WTC11 (cell line): ENCODE measurements at regions not wholly inside any gene's neighbourhood (a gene's known extent, or its start where the extent isn't known, plus 50 kb on each side); places are given as distances from the start of the nearest gene placed in this dataset.

ENCODE experiments used
- ATAC-seq: fragments of 200-7000 bp; cut with Tn5 transposase; 2 replicates; pipeline ENCODE4 v1.10.0; 2021; ENCODE audit warnings: mild to moderate bottlenecking, moderate library complexity
- CTCF ChIA-PET: fragments of 300-600 bp; sonication (Branson Sonifier 250); formaldehyde crosslinking; loops from one replicate; lab custom pipeline; 2021; ENCODE audit warnings: antibody characterized with exemption; lab: Charles Lee
- POLR2A ChIA-PET: fragments of 350-600 bp; sonication (Branson Sonifier 250); formaldehyde crosslinking; loops from one replicate; lab custom pipeline; 2021; ENCODE audit warnings: antibody characterized with exemption; lab: Charles Lee
- DNase-seq: peaks from one replicate; pipeline ENCODE4 v3.0.0; 2021; ENCODE audit warnings: low spot score
- H3K27ac Mint-ChIP-seq: 2 replicates; pipeline ENCODE4 v1.8.0; 2021; ENCODE audit warnings: mixed read lengths
- H3K27me3 Mint-ChIP-seq: 2 replicates; pipeline ENCODE4 v1.8.0; 2021; ENCODE audit warnings: low read depth, mild to moderate bottlenecking, moderate library complexity, mixed read lengths
- H3K36me3 Mint-ChIP-seq: 2 replicates; pipeline ENCODE4 v1.8.0; 2021; ENCODE audit warnings: mixed read lengths
- H3K4me1 Mint-ChIP-seq: 2 replicates; pipeline ENCODE4 v1.8.0; 2022; ENCODE audit warnings: mixed read lengths
- H3K4me3 Mint-ChIP-seq: 2 replicates; pipeline ENCODE4 v1.8.0; 2021; ENCODE audit warnings: mild to moderate bottlenecking, moderate library complexity, mixed read lengths
- H3K9me3 Mint-ChIP-seq: 2 replicates; pipeline ENCODE4 v1.8.0; 2021; ENCODE audit warnings: mixed read lengths
- AR ChIP-seq: fragments of 250-450 bp; sonication (Bioruptor Pico); IDR thresholded peaks from 2 replicates; pipeline ENCODE4 v1.9.0; 2021; ENCODE audit warnings: mild to moderate bottlenecking
- ARID4B ChIP-seq: sonication (generic); formaldehyde crosslinking; IDR thresholded peaks from 2 replicates; pipeline ENCODE4 v1.8.0; 2023; ENCODE audit warnings: missing genetic modification reagents, mild to moderate bottlenecking, borderline replicate concordance
- ATF2 ChIP-seq: sonication (generic); formaldehyde crosslinking; IDR thresholded peaks from 2 replicates; pipeline ENCODE4 v1.8.1; 2022; ENCODE audit warnings: low read depth, missing genetic modification reagents, borderline replicate concordance
- HMGXB4 ChIP-seq: sonication (generic); formaldehyde crosslinking; IDR thresholded peaks from 2 replicates; pipeline ENCODE4 v1.8.1; 2023; ENCODE audit warnings: mild to moderate bottlenecking, moderate library complexity, missing genetic modification reagents
- IRF2 ChIP-seq: sonication (generic); formaldehyde crosslinking; IDR thresholded peaks from 2 replicates; pipeline ENCODE4 v1.8.0; 2022; ENCODE audit warnings: low read depth, missing genetic modification reagents, borderline replicate concordance
- JUN ChIP-seq: sonication (generic); formaldehyde crosslinking; IDR thresholded peaks from 2 replicates; pipeline ENCODE4 v1.8.0; 2023; ENCODE audit warnings: mild to moderate bottlenecking, missing genetic modification reagents
- KAT7 ChIP-seq: sonication (generic); formaldehyde crosslinking; IDR thresholded peaks from 2 replicates; pipeline ENCODE4 v1.8.1; 2023; ENCODE audit warnings: missing genetic modification reagents, mild to moderate bottlenecking, borderline replicate concordance
- MLX ChIP-seq: sonication (generic); formaldehyde crosslinking; IDR thresholded peaks from 2 replicates; pipeline ENCODE4 v1.8.1; 2023; ENCODE audit warnings: mild to moderate bottlenecking, missing genetic modification reagents, moderate library complexity
- PRDM15 ChIP-seq: sonication (generic); formaldehyde crosslinking; IDR thresholded peaks from 2 replicates; pipeline ENCODE4 v1.8.0; 2022; ENCODE audit warnings: missing genetic modification reagents
- TCF7 ChIP-seq: sonication (generic); formaldehyde crosslinking; IDR thresholded peaks from 2 replicates; pipeline ENCODE4 v1.8.0; 2022; ENCODE audit warnings: mild to moderate bottlenecking, low read depth, missing genetic modification reagents, moderate library complexity
- TP53 ChIP-seq: sonication (generic); formaldehyde crosslinking; IDR thresholded peaks from 2 replicates; pipeline ENCODE4 v1.8.1; 2023; ENCODE audit warnings: mild to moderate bottlenecking, missing genetic modification reagents
- ZBTB21 ChIP-seq: sonication (generic); formaldehyde crosslinking; IDR thresholded peaks from 2 replicates; pipeline ENCODE4 v1.8.1; 2023; ENCODE audit warnings: mild to moderate bottlenecking, missing genetic modification reagents, borderline replicate concordance
- ZMAT4 ChIP-seq: fragments of 250-450 bp; sonication (Bioruptor Pico); IDR thresholded peaks from 2 replicates; pipeline ENCODE4 v1.9.0; 2021; ENCODE audit warnings: mild to moderate bottlenecking
- ZNF396 ChIP-seq: fragments of 250-450 bp; sonication (Bioruptor Pico); IDR thresholded peaks from 2 replicates; pipeline ENCODE4 v1.8.0; 2021; ENCODE audit warnings: mild to moderate bottlenecking, moderate library complexity, borderline replicate concordance
- ZNF532 ChIP-seq: fragments of 250-450 bp; sonication (Bioruptor Pico); IDR thresholded peaks from 2 replicates; pipeline ENCODE4 v1.9.0; 2021; ENCODE audit warnings: mild to moderate bottlenecking, borderline replicate concordance

- no peak for TF ChIP-seq TP53 (CRISPR knock-in tag)
Measured at GRCh38 chr11:34748036-34748435, 127.1 kb downstream of the EHF start (continued).

GRCh38 chr11:34747251-34747650 lies 126.4 kb downstream of the EHF start:
- Mint-ChIP-seq H3K36me3 (no peaks in the 10 kb centered on the region), H3K27me3 (no peaks in the 10 kb centered on the region; the same call in 1 of the 2 replicates), H3K27ac (no peak overlapping the region), H3K4me3 (no peak overlapping the region), H3K9me3 (peaks cover under 1% of the 10 kb centered on the region), H3K4me1 (no peaks in the 10 kb centered on the region)
- ChIA-PET CTCF (interaction anchor here (0.7 kb wide), 1 partner anchor 45 kb away, joined by 3 read pairs; no protein-coding TSS in a partner anchor), POLR2A (no interaction called here)
- ATAC-seq (no peak), DNase-seq (no peak)
- TF ChIP-seq ATF2 (CRISPR knock-in tag): no peak
- TF ChIP-seq HMGXB4 (CRISPR knock-in tag): no peak
- TF ChIP-seq MLX (CRISPR knock-in tag): no peak
- TF ChIP-seq ARID4B (CRISPR knock-in tag): no peak
- no peak for TF ChIP-seq ZNF396 (CRISPR knock-in tag)
- TF ChIP-seq IRF2 (CRISPR knock-in tag): no peak
- TF ChIP-seq ZBTB21 (CRISPR knock-in tag): no peak
- TF ChIP-seq AR: no peak
- no peak for TF ChIP-seq ZMAT4 (CRISPR knock-in tag)
- no peak for TF ChIP-seq KAT7 (CRISPR knock-in tag)
- TF ChIP-seq PRDM15 (CRISPR knock-in tag): no peak
- TF ChIP-seq TCF7 (CRISPR knock-in tag): no peak
- TF ChIP-seq JUN (CRISPR knock-in tag): no peak
- TF ChIP-seq ZNF532 (CRISPR knock-in tag): no peak
